Activated CD4-positive, alpha-beta T cell treated with anti-CD3 and anti-CD28 coated beads, Interleukin-10, Interleukin-2, amounts not matched to agents 100 ng/mL and 50 ng/mL, durations not matched to agents 16 hours and 8 hours (primary cell): ENCODE measurements at regions not wholly inside any gene's neighbourhood (a gene's known extent, or its start where the extent isn't known, plus 50 kb on each side); places are given as distances from the start of the nearest gene placed in this dataset.

Experiments used
- DNase-seq: peaks from one replicate; pipeline ENCODE4 v3.0.0-alpha.2; 2020

- DNase-seq: no peak
Observed at GRCh38 chr5:6058055-6058715, 320.2 kb downstream of the MED10 start.

- DNase-seq: no peak
Observed at GRCh38 chr5:6056280-6056679, 322.1 kb downstream of the MED10 start.

GRCh38 chr5:6049662-6050061, 328.7 kb downstream of the MED10 start:
- no peak for DNase-seq

- no peak for DNase-seq
Observed at GRCh38 chr5:6048746-6049145, 329.6 kb downstream of the MED10 start.

GRCh38 chr5:6046296-6046967, 331.9 kb downstream of the MED10 start:
- no peak for DNase-seq

- DNase-seq: no peak
Observed at GRCh38 chr5:6043491-6044310, 334.6 kb downstream of the MED10 start.

- DNase-seq: no peak
Observed at GRCh38 chr5:6041977-6042550, 336.3 kb downstream of the MED10 start.

- DNase-seq: no peak
Observed at GRCh38 chr5:6039111-6039510, 339.2 kb downstream of the MED10 start.

- no peak for DNase-seq
Observed at GRCh38 chr5:6036006-6036405, 342.3 kb downstream of the MED10 start.

GRCh38 chr5:6029811-6030271, 348.5 kb downstream of the MED10 start:
- DNase-seq: no peak

GRCh38 chr5:6026766-6027406, 351.5 kb downstream of the MED10 start:
- DNase-seq: no peak

- no peak for DNase-seq
Observed at GRCh38 chr5:6019612-6020011, 358.7 kb downstream of the MED10 start.

- no peak for DNase-seq
Observed at GRCh38 chr5:6013506-6013905, 364.8 kb downstream of the MED10 start.

- DNase-seq: no peak
Observed at GRCh38 chr5:6011199-6011598, 367.1 kb downstream of the MED10 start.

- DNase-seq: no peak
Observed at GRCh38 chr5:6006838-6007314, 371.5 kb downstream of the MED10 start.

- DNase-seq: no peak
Observed at GRCh38 chr5:6003040-6003825, 375.1 kb downstream of the MED10 start.

- DNase-seq: no peak
Observed at GRCh38 chr5:6000867-6001266, 377.5 kb downstream of the MED10 start.

GRCh38 chr5:5995819-5996218, 382.5 kb downstream of the MED10 start:
- no peak for DNase-seq

- DNase-seq: no peak
Observed at GRCh38 chr5:5986492-5987178, 391.7 kb downstream of the MED10 start.

- no peak for DNase-seq
Observed at GRCh38 chr5:5985332-5985731, 393.0 kb downstream of the MED10 start.

- DNase-seq: no peak
Observed at GRCh38 chr5:5983261-5983980, 394.9 kb downstream of the MED10 start.
